Transverse colon (tissue), 4 donors: ENCODE measurements at regions not wholly inside any gene's neighbourhood (a gene's known extent, or its start where the extent isn't known, plus 50 kb on each side); places are given as distances from the start of the nearest gene placed in this dataset.

Experiments
- DNase-seq: peaks from one replicate; pipeline ENCODE4 v3.0.0-alpha.2; 2019
- H3K27ac ChIP-seq, 4 donors: fragments of 200-600 bp; sonication (generic); 2 replicates each; pipeline ENCODE4 v1.5.1; 2016 to 2018; ENCODE audit warnings: inconsistent platforms in 4 of 4
- H3K27me3 ChIP-seq: fragments of 200-600 bp; sonication (generic); 2 replicates; pipeline ENCODE4 v1.5.1; 2017; ENCODE audit warnings: inconsistent platforms
- H3K36me3 ChIP-seq, 4 donors: fragments of 200-600 bp; sonication (generic); 2 replicates each; pipeline ENCODE4 v1.5.1; 2017 to 2019; ENCODE audit warnings: inconsistent platforms in 4 of 4
- H3K4me1 ChIP-seq, 4 donors: fragments of 200-600 bp; sonication (generic); 2 replicates each; pipeline ENCODE4 v1.5.1; 2017 to 2020; ENCODE audit warnings: inconsistent platforms in 4 of 4
- H3K4me3 ChIP-seq, 4 donors: fragments of 200-600 bp; sonication (generic); 1 replicate in 1 of 4; 2 replicates in 3 of 4; pipeline versions ENCODE4 v1.5.1 to v1.6.1; 2017 to 2019; ENCODE audit warnings: inconsistent platforms in 4 of 4
- H3K9me3 ChIP-seq, 2 donors: fragments of 200-600 bp; sonication (generic); 2 replicates each; pipeline ENCODE4 v1.5.1; 2017 to 2019; ENCODE audit warnings: inconsistent platforms in 2 of 2
- EP300 ChIP-seq: sonication (generic); formaldehyde crosslinking; IDR thresholded peaks from one replicate; pipeline ENCODE4 v1.6.1; 2017; ENCODE audit warnings: antibody characterized with exemption, low read depth
- POLR2A ChIP-seq: fragments of 450-650 bp; IDR thresholded peaks from one replicate; pipeline ENCODE4 v1.6.1; 2016; ENCODE audit warnings: antibody characterized with exemption, mild to moderate bottlenecking, moderate library complexity
- POLR2AphosphoS5 ChIP-seq, 3 donors: sonication (generic); formaldehyde crosslinking; IDR thresholded peaks; one replicate each; pipeline ENCODE4 v1.6.1; 2016; ENCODE audit warnings: antibody characterized with exemption in 3 of 3
- WGBS, 2 donors: methylation state at CpG; one replicate each; pipeline ENCODE4 v1.1.5; 2018; ENCODE audit warnings: low coverage in 1 of 2; 5-methylcytosine and 5-hydroxymethylcytosine counted together
- in situ Hi-C, 4 donors: fragments of 200-750 bp; cut with MboI; loops; one replicate each; pipeline versions ENCODE4 v1.15.0 to v1.15.1; 2017; ENCODE audit warnings: low sequenced_read_pairs in 3 of 4, low pct_ligation_motif_present in 1 of 4, low pct_unique_long_range_greater_than_20kb in 1 of 4
- intact Hi-C: fragments of 100-400 bp; cut with DNase I; formaldehyde crosslinking; loops from one replicate; pipeline ENCODE4 v1.15.1; 2023; ENCODE audit warnings: low total_unique reads
- TF ChIP-seq, protein P1 (sequence below), 5 experiments: fragments of 200-600 bp in 3 of 5; fragments of 450-650 bp in 2 of 5; sonication (generic) in 3 of 5; IDR thresholded peaks; 1 replicate in 2 of 5; 2 replicates in 3 of 5; pipeline ENCODE4 v1.5.1; 2016 to 2017; ENCODE audit warnings: antibody characterized with exemption in 5 of 5, inconsistent platforms in 3 of 5, mild to moderate bottlenecking in 2 of 5, moderate library complexity in 1 of 5

DNA sequence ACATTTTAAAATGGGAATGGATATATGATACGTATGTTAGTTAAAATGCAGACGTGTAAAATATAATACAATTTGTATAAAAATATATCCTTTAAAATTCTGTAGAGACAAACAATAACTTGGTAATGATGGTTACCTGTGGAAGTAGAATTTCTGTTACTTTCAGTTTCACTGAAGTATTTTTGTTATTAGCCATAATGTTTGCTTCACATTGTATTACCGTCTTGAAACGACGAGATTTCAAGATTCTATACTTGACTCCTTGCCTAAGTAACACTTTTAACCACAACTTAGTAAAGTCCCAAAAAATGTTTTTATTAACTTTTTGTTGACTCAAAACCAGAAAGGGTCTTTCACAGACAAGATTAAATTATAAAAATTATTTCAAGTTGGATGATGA, 488.3 kb upstream of the VRK2 start:
- Histone ChIP-seq H3K9me3 (no peaks in the 10 kb centered on the region), H3K27ac (no peak overlapping the region), H3K36me3 (no peaks in the 10 kb centered on the region), H3K27me3 (no peaks in the 10 kb centered on the region), H3K4me1 (no peaks in the 10 kb centered on the region), H3K4me3 (no peak overlapping the region)
- intact Hi-C loops (no loop called here), in situ Hi-C loops (no loop called here)
- TF ChIP-seq POLR2A (no peak), EP300 (no peak), POLR2AphosphoS5 (IDR thresholded peaks at IDR 0.05) (no peak)
- TF ChIP-seq, protein P1, sequence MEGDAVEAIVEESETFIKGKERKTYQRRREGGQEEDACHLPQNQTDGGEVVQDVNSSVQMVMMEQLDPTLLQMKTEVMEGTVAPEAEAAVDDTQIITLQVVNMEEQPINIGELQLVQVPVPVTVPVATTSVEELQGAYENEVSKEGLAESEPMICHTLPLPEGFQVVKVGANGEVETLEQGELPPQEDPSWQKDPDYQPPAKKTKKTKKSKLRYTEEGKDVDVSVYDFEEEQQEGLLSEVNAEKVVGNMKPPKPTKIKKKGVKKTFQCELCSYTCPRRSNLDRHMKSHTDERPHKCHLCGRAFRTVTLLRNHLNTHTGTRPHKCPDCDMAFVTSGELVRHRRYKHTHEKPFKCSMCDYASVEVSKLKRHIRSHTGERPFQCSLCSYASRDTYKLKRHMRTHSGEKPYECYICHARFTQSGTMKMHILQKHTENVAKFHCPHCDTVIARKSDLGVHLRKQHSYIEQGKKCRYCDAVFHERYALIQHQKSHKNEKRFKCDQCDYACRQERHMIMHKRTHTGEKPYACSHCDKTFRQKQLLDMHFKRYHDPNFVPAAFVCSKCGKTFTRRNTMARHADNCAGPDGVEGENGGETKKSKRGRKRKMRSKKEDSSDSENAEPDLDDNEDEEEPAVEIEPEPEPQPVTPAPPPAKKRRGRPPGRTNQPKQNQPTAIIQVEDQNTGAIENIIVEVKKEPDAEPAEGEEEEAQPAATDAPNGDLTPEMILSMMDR (IDR thresholded peaks at IDR 0.05), result no peak
- 88 to 97% methylated on average over 5 of the region's 5 CpGs for WGBS, 2 donors
- no peak for DNase-seq

- 38 to 50% methylated on average over 1 of the region's 1 CpG for WGBS, 2 donors
- TF ChIP-seq EP300, result no peak
- TF ChIP-seq, protein P1 (IDR thresholded peaks at IDR 0.05), result no peak
- TF ChIP-seq POLR2AphosphoS5 (IDR thresholded peaks at IDR 0.05), result no peak
- no peak for TF ChIP-seq POLR2A
- Histone ChIP-seq H3K4me1 (no peaks in the 10 kb centered on the region), H3K36me3 (no peaks in the 10 kb centered on the region), H3K27me3 (no peaks in the 10 kb centered on the region), H3K4me3 (no peak overlapping the region), H3K9me3 (no peaks in the 10 kb centered on the region), H3K27ac (no peak overlapping the region)
- DNase-seq, result no peak
- in situ Hi-C loops, result no loop called here
- intact Hi-C loops, result no loop called here
Measured at GRCh38 chr2:57562495-57562894, 484.1 kb upstream of the VRK2 start.

DNA sequence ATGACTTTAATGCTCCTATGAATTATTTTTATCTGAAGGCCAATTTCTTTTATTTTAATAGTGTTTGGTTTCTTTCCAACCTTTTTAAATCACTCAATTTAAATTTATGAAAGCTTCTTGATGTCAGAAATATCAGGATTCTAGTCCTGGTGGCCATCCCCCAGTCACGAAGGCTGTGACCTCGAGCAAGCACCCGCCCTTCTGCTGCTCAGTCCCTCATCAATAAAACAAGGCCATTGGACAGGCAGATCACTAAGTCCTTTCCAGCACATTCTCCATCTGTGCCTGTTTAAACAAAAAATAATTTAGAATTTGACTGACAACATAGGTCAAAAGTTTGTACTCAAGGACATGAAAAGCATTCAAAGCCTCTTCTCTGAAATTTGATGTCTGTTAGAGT, 483.6 kb upstream of the VRK2 start:
- Histone ChIP-seq H3K36me3 (no peaks in the 10 kb centered on the region), H3K9me3 (no peaks in the 10 kb centered on the region), H3K4me1 (no peaks in the 10 kb centered on the region), H3K4me3 (no peak overlapping the region), H3K27me3 (no peaks in the 10 kb centered on the region), H3K27ac (no peak overlapping the region)
- no peak for TF ChIP-seq POLR2A
- TF ChIP-seq EP300, result no peak
- TF ChIP-seq, protein P1 (IDR thresholded peaks at IDR 0.05), result no peak
- no peak for TF ChIP-seq POLR2AphosphoS5 (IDR thresholded peaks at IDR 0.05)
- WGBS, 2 donors, result 54 to 70% methylated on average over 3 of the region's 3 CpGs
- DNase-seq, result no peak
- in situ Hi-C loops (no loop called here), intact Hi-C loops (no loop called here)

DNA sequence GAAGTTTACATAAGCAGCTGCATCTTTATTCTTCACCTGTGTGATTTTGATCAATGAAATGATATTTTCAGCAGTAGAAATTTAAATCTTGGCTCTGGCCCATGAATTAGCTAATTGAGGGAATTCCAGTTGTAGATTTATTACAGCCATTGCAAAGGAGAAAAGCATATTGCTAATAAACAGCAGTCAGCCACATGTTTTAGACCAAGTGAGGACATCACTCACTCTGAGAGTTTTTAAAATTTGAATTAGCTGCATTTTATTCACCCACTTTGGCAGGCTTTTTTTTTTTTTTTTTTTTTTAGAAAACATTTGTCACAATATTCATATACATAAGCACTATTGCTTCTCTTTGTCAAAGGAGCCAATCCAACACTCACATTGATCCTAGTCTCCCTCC, 479.4 kb upstream of the VRK2 start:
- in situ Hi-C loops (no loop called here), intact Hi-C loops (no loop called here)
- TF ChIP-seq POLR2A, result no peak
- no peak for DNase-seq
- Histone ChIP-seq H3K27ac (no peak overlapping the region), H3K36me3 (no peaks in the 10 kb centered on the region), H3K4me3 (no peak overlapping the region), H3K4me1 (no peaks in the 10 kb centered on the region), H3K27me3 (no peaks in the 10 kb centered on the region), H3K9me3 (no peaks in the 10 kb centered on the region)

- Histone ChIP-seq H3K36me3 (no peaks in the 10 kb centered on the region), H3K4me3 (no peak overlapping the region), H3K4me1 (no peaks in the 10 kb centered on the region), H3K9me3 (no peaks in the 10 kb centered on the region), H3K27me3 (no peaks in the 10 kb centered on the region), H3K27ac (no peak overlapping the region)
- intact Hi-C loops, result no loop called here
- TF ChIP-seq POLR2AphosphoS5 (IDR thresholded peaks at IDR 0.05) (no peak), POLR2A (no peak), EP300 (no peak)
- TF ChIP-seq, protein P1 (IDR thresholded peaks at IDR 0.05), result no peak
- DNase-seq, result no peak
- in situ Hi-C loops, result no loop called here
Measured at GRCh38 chr2:57569396-57569795, 477.2 kb upstream of the VRK2 start.
